ENCODE measurements at regions not wholly inside any gene's neighbourhood (a gene's known extent, or its start where the extent isn't known, plus 50 kb on each side); places are given as distances from the start of the nearest gene placed in this dataset. TPM values are rescaled to one million over a fixed set of nuclear protein-coding genes. Genes with fewer than 3 reads are reported as not detected.
"Not testable (repeated sequence)": the region's sequence is repeated elsewhere in the genome, so short reads cannot be mapped to it uniquely, and the experiment has no call there.

- no peak for TF ChIP-seq CTCF (IDR thresholded peaks at IDR 0.05)
- no peak for TF ChIP-seq POLR2A (IDR thresholded peaks at IDR 0.05)
- H3K4me3 ChIP-seq, result no peak overlapping the region
- intact Hi-C loops (cut with DNase I), result no loop called here
- H3K9me3 ChIP-seq, result no peaks in the 10 kb centered on the region
- ATAC-seq (no peak), DNase-seq (no peak)
- H3K4me1 ChIP-seq, result no peaks in the 10 kb centered on the region
- no peak overlapping the region for H3K27ac ChIP-seq
- no peaks in the 10 kb centered on the region for H3K36me3 ChIP-seq (replicated peaks in 1 of 2; ENCODE audit: insufficient read depth in 1 of 2, low read depth in 2 of 2)
- WGBS, 2 donors, result 64 to 68% methylated on average over 2 of the region's 2 CpGs
- H3K27me3 ChIP-seq, result no peaks in the 10 kb centered on the region
Measured at GRCh38 chr20:30419466-30419865, 838.0 kb upstream of the DEFB115 start.

- H3K4me1 ChIP-seq; H3K36me3 ChIP-seq (replicated peaks in 1 of 2; ENCODE audit: insufficient read depth in 1 of 2, low read depth in 2 of 2); H3K4me3 ChIP-seq; H3K9me3 ChIP-seq; DNase-seq; H3K27ac ChIP-seq; H3K27me3 ChIP-seq; ATAC-seq; intact Hi-C loops (cut with DNase I): not testable (repeated sequence)
- WGBS, 2 donors, result 75 to 78% methylated on average over 7 of the region's 7 CpGs
Measured at GRCh38 chr20:30419871-30420420, 837.5 kb upstream of the DEFB115 start.

Small RNA genes in the stretch of these regions (small RNA-seq; reads per million reads assigned to genes)
- gene CFTRP3 (not detected), gene MLLT10P1 (not detected), gene RF00019 (not detected)
